ENCODE measurements at regions not wholly inside any gene's neighbourhood (a gene's known extent, or its start where the extent isn't known, plus 50 kb on each side); places are given as distances from the start of the nearest gene placed in this dataset.

- DNase-seq (ENCODE audit: low read depth in 1 of 2, low spot score in 1 of 2): no peak
These were observed 55.6 kb downstream of the ZNF281 start for GRCh38 chr1:200354243-200354642.

- DNase-seq (ENCODE audit: low read depth in 1 of 2, low spot score in 1 of 2): no peak
These were observed 56.6 kb downstream of the ZNF281 start for GRCh38 chr1:200353232-200353631.

DNA sequence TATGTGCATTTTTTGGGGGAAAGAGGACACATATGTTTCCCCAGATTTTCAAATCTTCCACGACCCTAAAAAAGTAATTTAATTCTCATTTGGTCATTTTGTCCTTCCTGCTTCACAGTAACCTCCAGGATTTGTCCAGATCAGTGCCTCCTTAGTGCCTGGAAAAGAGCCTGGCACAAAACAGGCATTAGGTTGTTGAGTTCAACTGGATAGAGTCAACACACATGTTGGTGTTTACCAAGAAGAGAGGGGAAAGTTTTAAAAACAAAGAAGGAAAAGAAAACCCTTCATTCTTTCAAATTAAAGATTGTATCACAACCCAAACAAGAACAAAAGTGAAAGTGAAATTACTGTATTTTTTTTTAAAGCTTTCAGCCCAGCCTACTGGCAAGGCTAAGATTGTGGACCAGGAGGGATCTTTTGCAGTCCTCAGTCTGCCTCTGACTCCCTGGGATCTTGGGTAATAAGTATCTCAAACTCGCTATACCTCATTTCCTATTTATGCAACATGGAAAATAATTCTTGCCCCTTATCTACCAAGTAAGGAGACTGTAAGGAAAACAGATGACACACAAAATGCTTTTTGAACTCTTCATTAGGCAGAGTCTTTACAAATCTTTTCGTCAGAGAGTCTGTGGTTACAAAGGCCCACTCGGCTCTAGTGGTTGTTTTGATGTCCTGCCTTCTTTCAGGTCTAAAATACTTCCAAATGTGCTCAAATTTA lies 57.8 kb downstream of the ZNF281 start:
- DNase-seq (ENCODE audit: low read depth in 1 of 2, low spot score in 1 of 2): no peak

GRCh38 chr1:200351425-200351824 lies 58.4 kb downstream of the ZNF281 start:
- DNase-seq (ENCODE audit: low read depth in 1 of 2, low spot score in 1 of 2): no peak

DNA sequence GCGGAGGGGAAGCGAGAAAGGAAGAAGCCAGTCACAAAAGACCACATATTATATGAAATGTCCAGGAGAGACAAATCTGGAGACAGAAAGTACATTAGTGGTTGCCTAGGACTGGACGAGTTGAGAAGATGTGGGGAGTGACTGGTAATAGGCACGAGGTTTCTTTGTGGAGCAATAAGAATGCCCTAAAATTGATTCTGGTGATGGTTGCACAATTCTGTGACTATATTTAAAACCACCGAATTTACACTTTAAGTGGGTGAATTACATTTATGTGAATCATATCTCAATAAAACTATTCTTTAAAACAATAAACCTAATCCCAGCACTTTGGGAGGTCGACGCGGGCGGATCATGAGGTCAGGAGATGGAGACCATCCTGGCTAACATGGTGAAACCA lies 63.1 kb downstream of the ZNF281 start:
- DNase-seq (ENCODE audit: low read depth in 1 of 2, low spot score in 1 of 2): no peak

DNA sequence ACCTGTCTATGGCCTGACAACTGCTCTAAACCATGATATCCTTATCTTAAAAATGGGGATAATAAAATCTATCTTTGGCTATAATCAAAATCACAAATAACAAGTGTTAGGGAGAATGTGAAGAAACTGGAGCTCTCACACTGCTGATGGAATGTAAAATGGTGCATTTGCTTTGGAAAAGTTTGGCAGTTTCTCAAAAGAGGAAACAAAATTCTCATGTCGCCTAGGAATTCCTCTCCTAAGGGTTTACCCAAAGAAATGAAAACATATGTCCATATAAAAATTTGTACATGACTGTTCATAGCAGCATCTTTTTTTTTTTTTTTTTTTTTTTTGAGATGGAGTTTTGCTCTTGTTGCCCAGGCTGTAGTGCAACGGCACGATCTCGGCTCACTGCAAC lies 64.3 kb downstream of the ZNF281 start:
- DNase-seq (ENCODE audit: low read depth in 1 of 2, low spot score in 1 of 2): no peak

GRCh38 chr1:200343874-200344273 lies 66.0 kb downstream of the ZNF281 start:
- DNase-seq (ENCODE audit: low read depth in 1 of 2, low spot score in 1 of 2): no peak

DNA sequence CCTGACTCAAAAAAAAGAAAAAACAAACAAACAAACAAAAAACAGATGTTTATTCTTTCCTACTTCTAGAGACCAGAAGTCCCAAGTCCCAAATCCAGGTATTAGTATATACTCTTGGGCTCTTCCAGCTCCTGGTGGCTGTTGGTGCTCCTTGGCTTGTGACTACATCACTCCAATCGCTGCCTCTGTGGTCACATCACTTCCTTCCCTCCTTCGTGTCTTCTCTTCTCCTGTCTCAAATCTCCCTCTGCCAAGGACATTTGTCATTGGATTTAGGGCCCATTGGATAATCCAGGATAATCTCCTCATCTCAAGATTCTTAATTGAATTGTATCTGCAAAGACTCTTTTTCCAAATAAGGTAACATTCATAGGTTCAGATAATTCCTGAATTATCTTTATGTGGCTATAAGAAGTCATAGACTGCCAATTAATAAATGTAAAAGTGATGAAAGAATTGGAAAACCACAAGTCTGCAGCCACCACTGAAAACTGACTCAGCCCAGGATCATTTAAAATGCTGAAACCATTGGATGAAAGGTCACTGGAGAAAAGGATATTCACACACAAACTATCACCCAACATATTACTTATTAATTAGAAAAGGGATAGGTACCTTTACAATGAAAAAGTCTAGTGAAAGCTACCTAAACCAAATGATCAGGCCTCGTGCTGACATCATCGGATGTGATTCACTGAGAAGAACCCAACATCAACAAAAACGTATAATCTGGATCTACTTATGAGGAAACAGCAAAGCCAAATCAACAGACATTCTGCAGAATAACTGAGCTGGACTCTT lies 67.1 kb downstream of the ZNF281 start:
- DNase-seq (ENCODE audit: low read depth in 1 of 2, low spot score in 1 of 2): no peak

DNA sequence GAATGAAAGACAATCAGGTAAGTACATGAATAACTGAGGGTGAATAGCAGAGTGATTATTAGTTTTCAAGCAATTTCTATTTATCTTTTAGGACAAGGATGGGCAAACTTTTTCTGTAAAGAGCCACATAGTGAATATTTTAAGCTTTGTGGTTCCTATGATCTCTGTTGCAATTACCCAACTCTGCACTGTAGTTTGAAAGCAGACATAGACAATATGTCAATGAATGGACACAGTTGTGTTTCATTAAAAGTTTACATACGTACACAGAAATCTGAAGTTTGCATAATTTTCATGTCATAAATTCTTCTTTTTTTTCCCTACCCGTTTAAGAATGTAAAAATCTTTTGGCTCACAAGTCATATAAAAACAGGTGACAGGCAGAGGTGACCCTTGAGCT lies 71.4 kb downstream of the ZNF281 start:
- no peak for DNase-seq (ENCODE audit: low read depth in 1 of 2, low spot score in 1 of 2)

DNA sequence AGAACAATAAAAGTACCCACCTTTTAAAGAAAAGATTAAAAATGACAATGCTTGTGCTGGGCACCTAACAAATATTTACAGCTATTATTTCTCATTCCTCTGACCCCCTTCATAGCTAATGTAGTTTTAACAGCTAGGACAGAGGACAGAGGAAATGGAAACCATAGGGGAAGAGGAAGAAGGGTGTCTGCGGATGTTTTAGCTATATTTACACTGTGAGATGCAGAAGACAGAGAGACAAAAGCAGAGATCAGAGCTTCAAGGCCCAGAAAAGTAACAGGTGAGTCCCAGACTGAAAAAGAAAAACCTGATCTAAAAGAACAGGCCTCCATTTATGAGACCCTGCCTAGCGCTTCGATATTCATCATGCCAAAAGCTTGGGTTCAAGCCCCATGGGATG lies 72.0 kb downstream of the ZNF281 start:
- DNase-seq (ENCODE audit: low read depth in 1 of 2, low spot score in 1 of 2): no peak

DNA sequence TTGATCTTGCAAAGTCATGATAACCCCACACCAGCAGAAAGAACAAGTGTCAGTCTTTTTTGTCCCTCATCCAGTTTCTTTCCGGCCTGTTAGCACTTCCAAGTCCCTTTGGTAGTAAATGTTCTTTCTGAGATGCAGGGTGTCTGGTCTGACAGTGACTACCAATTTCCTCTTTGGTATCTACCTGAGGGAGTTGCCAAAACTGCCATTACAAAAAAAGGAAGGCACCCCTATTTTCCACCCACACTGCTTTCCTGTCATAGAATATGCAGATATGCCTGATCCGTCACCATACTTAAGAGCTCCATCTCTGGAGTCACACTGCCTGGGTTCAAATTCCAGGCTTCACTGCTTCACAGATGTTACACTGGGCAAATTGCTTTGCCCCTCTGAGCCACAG lies 72.4 kb downstream of the ZNF281 start:
- no peak for DNase-seq (ENCODE audit: low read depth in 1 of 2, low spot score in 1 of 2)

DNA sequence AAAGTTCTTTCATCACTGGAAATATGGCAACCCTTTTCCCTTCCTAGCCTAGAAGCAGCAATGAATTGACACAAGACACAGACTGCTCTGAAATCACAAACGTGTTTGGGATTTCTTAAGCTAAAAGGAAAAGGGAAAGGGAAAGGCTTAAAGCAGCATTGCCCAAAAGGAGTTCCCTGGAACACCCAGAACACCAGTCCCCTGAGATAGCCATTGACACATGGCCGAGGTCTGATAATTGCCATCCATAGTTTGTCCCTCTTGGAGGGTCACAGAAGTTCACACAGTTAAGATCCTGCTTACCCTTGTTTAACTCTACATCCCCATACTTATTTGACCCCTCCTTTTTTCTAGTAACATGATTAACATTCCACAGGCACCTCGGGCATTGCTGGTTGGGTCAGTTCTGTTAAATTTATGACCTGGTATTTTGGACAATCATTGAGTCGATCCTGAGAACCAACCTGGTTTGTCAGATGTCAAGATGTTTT lies 72.9 kb downstream of the ZNF281 start:
- no peak for DNase-seq (ENCODE audit: low read depth in 1 of 2, low spot score in 1 of 2)

- no peak for DNase-seq (ENCODE audit: low read depth in 1 of 2, low spot score in 1 of 2)
These were observed 73.6 kb downstream of the ZNF281 start for GRCh38 chr1:200336101-200336845.

DNA sequence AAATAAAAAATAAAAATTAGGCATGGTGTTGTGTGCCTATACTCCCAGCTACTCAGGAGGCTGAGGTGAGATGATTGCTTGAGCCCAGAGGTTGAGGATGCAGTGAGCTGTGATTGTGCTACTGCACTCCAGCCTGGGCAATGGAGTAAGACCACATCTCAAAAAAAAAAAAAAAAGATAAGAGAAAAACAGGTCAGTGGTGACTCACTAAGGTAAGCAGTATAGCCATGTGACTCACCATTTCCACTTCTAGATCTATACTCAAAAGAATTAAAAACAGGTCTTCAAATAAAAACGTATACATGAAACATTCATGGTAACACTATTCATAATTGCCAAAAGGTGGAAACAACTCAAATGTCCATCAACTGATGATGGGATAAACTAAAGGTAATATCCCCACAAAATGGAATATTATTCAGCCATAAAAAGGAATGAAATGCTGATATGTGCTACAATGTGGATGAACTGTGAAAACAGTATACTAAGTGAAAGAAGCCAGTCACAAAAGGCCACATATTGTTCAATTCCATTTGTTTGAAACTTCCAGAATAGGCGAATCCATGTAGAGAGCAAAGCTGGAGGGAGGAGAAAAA lies 75.1 kb downstream of the ZNF281 start:
- DNase-seq (ENCODE audit: low read depth in 1 of 2, low spot score in 1 of 2): no peak

DNA sequence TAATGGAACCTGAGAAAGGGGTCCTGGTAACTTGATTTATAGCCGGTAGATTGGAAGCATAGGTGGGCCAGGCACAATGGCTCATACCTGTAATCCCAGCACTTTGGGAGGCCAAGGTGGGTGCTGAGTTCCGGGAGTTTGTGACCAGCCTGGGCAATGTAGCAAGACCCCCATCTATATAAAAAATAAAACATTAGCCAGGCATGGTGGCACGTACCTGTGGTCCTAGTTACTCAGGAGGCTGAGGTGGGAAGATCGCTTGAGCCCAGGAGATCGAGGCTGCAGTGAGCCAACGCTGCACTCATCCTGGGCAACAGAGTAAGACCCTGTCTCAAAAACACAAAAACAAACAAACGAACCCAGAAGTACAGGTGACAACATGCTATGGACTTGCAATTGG lies 76.5 kb downstream of the ZNF281 start:
- no peak for DNase-seq (ENCODE audit: low read depth in 1 of 2, low spot score in 1 of 2)

DNA sequence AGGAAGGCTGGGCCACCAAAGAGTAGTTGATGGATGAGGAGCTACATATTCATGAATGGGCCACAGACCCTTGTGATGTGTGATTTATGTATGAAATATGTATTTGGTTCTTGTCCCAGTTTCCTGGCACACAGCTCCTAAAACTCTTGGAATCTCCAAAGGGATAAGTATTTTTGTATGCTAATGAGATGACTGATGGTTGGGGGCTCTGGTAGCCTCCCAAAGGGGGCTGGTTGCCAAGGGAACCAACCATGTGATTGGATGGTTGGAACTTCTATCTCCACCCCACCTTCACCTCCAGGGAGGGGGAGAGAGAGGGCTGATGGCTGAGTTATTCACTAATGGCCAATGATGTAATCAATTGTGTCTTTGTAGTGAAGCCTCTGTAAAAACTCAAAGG lies 77.1 kb downstream of the ZNF281 start:
- DNase-seq (ENCODE audit: low read depth in 1 of 2, low spot score in 1 of 2): no peak

DNA sequence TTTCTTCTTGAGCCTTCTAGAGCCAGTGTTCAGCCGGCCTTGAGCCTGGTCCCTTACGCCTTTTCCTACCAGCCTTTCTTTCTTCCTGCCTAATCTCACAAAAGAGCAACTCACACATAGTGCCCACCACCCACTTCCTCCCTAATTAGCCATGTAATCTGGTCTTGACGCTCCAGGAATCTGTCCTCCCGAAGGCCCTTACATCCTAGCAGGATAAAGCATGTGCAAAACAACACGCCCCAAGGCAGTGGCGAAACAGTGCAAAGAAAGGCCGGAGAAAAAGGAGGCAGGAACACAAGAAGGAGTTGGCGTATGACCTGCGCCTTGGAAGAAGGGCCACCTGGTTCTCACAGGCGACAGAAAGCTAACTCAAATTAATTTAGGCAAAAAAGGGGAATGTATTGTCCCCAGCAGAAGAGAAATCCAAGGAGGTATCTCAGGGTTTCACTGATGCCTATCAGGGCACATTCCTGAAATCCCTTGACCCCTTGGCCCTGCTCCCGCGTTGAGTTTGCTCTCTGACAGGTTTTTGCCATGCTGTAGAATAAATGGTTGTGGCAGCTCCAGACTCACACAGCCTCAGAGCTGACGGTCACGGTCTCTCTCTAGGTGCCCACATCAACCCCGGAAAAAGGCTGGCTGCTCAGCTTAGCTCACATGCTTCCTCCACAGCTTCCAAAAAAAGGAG lies 79.0 kb downstream of the ZNF281 start:
- no peak for DNase-seq (ENCODE audit: low read depth in 1 of 2, low spot score in 1 of 2)

DNA sequence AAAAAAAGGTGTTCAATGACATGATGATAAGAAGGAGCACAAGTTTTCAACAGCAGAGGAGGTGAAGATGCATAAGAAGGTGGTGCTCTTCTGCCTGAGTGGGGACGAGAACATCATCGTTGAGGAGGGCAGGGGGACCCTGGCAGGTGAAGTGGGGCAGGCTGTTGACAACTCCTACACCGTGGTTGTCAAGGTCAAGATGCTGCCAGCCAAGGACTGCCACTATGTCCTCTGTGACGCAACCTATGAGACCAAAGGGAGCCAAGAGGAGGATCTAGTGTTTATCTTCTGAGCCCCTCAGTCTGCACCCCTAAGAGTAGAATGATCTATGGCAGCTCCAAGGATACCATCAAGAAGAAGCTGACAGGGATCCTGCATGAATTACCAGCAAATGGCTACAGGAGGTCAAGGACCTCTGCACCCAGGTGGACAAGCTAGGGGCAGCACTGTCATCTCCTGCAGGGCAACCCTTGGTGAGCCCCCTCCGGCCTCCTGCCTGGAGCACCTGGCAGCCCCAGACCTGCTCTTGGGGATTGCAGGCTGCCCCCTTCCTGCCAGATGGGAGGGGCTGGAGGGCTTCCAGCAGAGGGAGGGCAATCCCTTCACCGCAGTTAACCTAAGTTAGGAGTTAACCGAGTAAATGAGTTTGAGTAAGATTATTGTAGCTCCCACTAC lies 80.5 kb downstream of the ZNF281 start:
- DNase-seq (ENCODE audit: low read depth in 1 of 2, low spot score in 1 of 2): no peak

DNA sequence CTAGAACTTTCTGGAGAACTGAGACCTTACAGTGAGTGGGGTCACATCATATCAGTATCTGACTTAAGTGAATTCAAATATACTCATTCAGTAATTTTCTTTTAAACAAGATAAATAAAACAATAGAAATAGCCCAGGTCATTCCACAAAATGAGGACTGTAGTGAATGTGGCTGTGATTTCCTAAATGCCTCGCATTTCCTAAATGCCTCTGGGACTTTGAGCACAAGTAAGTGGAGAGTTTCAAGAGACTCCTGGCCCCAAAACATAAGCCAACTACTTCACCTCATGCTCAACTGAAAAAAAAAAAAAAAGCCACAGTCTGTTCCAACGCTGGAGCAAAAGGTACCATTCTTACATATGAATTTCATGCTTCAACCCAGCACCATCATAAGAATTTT lies 81.5 kb downstream of the ZNF281 start:
- no peak for DNase-seq (ENCODE audit: low read depth in 1 of 2, low spot score in 1 of 2)

DNA sequence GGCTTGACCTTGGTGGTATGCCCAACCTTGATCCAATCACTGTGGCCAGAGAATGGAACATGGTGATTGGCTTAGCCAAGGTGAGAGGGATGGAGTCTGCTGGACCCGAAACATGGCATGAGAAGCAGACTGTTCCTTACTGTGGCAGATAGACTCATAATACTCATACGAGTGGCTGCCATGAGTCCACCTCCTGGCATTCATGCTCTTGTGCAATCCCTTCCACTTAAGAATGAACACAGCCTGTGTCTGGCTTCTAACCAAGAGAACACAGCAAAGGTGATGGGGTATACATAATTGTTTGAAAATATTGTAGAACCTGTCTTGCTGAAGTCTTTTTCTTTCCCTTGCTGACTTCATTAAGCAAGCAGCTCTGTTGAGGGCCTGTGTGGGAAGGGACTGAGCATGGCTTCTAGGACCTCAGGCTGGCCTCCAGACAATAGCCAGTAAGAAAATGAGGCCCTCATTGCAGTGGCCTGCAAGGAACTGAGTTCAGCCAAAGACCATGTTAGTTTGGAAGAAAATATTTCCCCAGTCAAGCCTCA lies 85.9 kb downstream of the ZNF281 start:
- no peak for DNase-seq (ENCODE audit: low read depth in 1 of 2, low spot score in 1 of 2)

All from stimulated activated CD4-positive, alpha-beta T cell treated with anti-CD3 and anti-CD28 coated beads, Interleukin-15, amount 100 ng/mL, for 1 hour (primary cell).